Subcutaneous abdominal adipose tissue (tissue), 5 donors: ENCODE measurements at regions not wholly inside any gene's neighbourhood (a gene's known extent, or its start where the extent isn't known, plus 50 kb on each side); places are given as distances from the start of the nearest gene placed in this dataset.

Experiments
- H3K27ac ChIP-seq: one replicate; pipeline ENCODE4 v1.7.0; 2013; ENCODE audit warnings: low read depth, mild to moderate bottlenecking, inconsistent platforms, low read length, moderate library complexity
- H3K27me3 ChIP-seq, 5 donors: one replicate each; pipeline ENCODE4 v1.7.0; 2013; ENCODE audit warnings: low read length in 5 of 5, inconsistent platforms in 1 of 5; ENCODE audit not compliant: control insufficient read depth in 5 of 5, insufficient read depth in 4 of 5
- H3K36me3 ChIP-seq, 5 donors: one replicate each; pipeline ENCODE4 v1.7.0; 2013; ENCODE audit warnings: low read length in 5 of 5; ENCODE audit not compliant: control insufficient read depth in 5 of 5, insufficient read depth in 5 of 5
- H3K4me1 ChIP-seq, 5 donors: one replicate each; pipeline ENCODE4 v1.7.0; 2013; ENCODE audit warnings: low read length in 5 of 5, mild to moderate bottlenecking in 3 of 5, moderate library complexity in 1 of 5; ENCODE audit not compliant: control insufficient read depth in 5 of 5, insufficient read depth in 5 of 5
- H3K4me3 ChIP-seq, 5 donors: one replicate each; pipeline ENCODE4 v1.7.0; 2013; ENCODE audit warnings: low read length in 5 of 5, low read depth in 1 of 5
- H3K9ac ChIP-seq, 5 donors: one replicate each; pipeline ENCODE4 v1.7.0; 2013; ENCODE audit warnings: low read length in 5 of 5, mild to moderate bottlenecking in 4 of 5, moderate library complexity in 3 of 5
- H3K9me3 ChIP-seq, 5 donors: one replicate each; pipeline ENCODE4 v1.7.0; 2013; ENCODE audit warnings: low read length in 5 of 5; ENCODE audit not compliant: control insufficient read depth in 5 of 5
- donor health status: healthy.
- donor health status: healthy.
- donor health status: healthy.
- donor health status: healthy.
- donor health status: healthy.

DNA sequence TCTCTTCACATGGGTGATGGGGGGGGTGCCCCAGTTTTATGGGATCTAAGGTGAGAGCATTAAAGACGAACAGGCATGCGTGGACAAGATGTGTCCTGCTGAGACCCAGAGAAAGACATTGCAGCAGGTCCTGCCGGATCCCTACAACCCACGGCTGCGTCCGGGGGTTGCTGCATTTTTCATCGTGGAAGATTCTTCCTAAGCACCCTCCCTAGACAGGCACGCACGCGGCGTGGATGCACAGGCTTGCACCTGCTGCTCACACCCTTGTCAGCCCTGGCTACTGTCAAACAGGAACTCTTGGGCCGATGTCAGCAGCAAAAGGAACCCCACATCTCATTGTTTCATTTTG, 280.6 kb upstream of the RTL1 start:
- H3K27me3 ChIP-seq: peaks cover 0 to 19% (median 11%) of the 10 kb centered on the region in 5 donors
- no peak overlapping the region for H3K9ac ChIP-seq
- no peak overlapping the region for H3K4me3 ChIP-seq
- H3K9me3 ChIP-seq: peaks cover 2 to 26% (median 24%) of the 10 kb centered on the region in 5 donors
- no peak overlapping the region for H3K27ac ChIP-seq
- H3K4me1 ChIP-seq: no peaks in the 10 kb centered on the region
- no peaks in the 10 kb centered on the region for H3K36me3 ChIP-seq

DNA sequence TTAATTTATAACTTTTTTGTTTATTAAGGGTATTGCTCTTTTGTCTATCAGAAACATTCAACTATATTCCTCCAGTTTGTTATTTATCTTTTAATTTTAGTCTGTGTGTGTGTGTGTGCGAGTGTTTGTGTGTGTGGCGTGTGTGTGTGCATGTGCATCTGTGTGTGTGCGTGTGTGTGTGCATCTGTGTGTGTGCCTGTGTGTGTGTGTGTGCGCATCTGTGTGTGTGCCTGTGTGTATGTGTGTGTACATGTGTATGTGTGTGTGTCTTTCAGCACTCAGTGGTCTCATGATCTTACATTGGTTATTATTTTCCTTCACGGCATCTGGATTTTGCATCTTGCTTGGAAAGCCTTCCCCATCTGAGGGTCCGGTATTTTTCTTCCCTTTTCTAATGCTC, 281.1 kb upstream of the RTL1 start:
- Histone ChIP-seq H3K36me3 (no peaks in the 10 kb centered on the region), H3K4me1 (no peaks in the 10 kb centered on the region), H3K9ac (no peak overlapping the region), H3K27me3 (peaks cover 0 to 19% (median 11%) of the 10 kb centered on the region in 5 donors), H3K4me3 (no peak overlapping the region), H3K9me3 (peaks cover 2 to 25% (median 24%) of the 10 kb centered on the region in 5 donors), H3K27ac (no peak overlapping the region)

DNA sequence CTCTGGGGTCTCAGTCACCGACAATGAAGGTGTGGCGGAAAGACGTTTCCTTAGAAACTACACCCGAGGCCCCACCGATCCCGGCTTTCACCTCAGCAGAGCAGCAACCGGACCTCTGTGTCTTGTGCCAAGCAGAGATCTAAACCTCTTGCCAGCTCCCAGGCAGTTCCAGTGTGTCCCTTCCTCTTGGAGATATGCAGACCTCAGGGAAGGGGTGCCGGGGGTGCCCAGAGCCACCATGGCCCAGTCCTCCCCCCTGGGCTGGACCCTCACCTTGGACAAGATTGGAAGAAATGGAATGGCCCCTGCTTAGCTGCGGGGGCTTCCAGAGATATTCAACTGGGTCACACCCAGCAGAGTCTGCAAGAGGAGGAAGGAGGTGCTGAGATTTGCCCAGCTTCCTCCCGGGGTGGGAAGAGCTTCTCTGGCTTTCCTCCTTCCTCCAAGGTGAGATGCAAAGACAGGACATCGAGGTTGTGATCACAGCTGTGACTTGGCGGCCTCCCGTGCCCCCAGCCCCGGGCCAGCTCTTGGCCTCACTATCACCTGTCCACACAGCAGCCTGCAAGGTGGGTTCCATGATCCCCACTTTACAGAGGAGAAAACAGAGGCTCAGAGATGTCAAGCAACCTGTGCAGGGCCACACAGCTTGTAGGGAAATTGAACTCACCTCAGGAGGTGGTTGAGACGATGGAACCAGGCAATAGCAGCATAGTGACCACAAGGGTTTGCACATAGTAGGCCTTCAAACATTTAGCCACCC, 281.7 kb upstream of the RTL1 start:
- no peaks in the 10 kb centered on the region for H3K4me1 ChIP-seq
- peaks cover 0 to 19% (median 11%) of the 10 kb centered on the region in 5 donors for H3K27me3 ChIP-seq
- peaks cover under 1 to 18% (median 18%) of the 10 kb centered on the region in 5 donors for H3K9me3 ChIP-seq
- H3K4me3 ChIP-seq: no peak overlapping the region
- no peak overlapping the region for H3K27ac ChIP-seq
- H3K36me3 ChIP-seq: no peaks in the 10 kb centered on the region
- no peak overlapping the region for H3K9ac ChIP-seq

DNA sequence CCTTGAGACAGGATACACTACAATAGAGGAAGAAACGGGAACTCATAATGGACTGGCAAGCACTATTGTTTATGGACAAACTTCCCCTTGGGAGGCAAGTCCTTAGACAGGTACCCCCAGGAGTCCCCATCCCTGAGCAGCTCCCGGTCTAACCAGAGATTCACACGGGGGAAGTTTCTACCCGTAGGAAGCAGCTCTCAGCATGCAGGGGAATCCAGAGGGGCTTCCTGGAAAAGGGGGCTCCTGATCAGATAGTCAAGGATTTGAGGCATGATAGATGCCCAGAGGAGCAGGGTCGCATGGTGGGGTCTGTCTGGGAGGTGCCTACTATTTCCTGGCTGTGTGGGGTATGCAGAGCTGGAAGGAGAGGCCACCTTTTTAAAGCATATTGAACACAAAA, 282.4 kb upstream of the RTL1 start:
- no peak overlapping the region for H3K4me3 ChIP-seq
- H3K9ac ChIP-seq: no peak overlapping the region
- no peak overlapping the region for H3K27ac ChIP-seq
- H3K4me1 ChIP-seq: no peaks in the 10 kb centered on the region
- peaks cover 0 to 19% (median 11%) of the 10 kb centered on the region in 5 donors for H3K27me3 ChIP-seq
- peaks cover 0 to 12% (median 11%) of the 10 kb centered on the region in 5 donors for H3K9me3 ChIP-seq
- H3K36me3 ChIP-seq: no peaks in the 10 kb centered on the region

DNA sequence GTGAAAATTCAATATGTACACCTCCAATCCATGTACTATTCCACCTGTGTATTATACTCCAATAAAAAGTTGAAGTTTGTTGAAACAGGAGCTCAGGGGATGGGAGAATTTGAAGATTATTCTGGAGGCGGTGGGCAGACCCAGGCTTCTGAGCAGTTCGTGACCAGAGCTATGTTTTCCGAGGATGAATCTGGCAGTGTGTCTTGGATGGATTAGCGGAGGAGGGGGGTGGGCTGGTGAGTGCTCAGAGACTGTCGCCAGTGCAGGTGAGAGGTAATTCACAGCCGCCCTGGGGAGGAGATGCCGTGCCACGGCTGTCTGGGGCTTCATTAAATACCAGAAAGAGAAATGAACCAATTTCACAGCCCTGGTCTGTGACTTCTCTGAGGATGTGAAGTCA, 283.0 kb upstream of the RTL1 start:
- Histone ChIP-seq H3K36me3 (no peaks in the 10 kb centered on the region), H3K27ac (no peak overlapping the region), H3K27me3 (peaks cover 0 to 19% (median 11%) of the 10 kb centered on the region in 5 donors), H3K4me3 (no peak overlapping the region), H3K9ac (no peak overlapping the region), H3K9me3 (peaks cover 0 to 10% (median 8%) of the 10 kb centered on the region in 5 donors), H3K4me1 (no peaks in the 10 kb centered on the region)

DNA sequence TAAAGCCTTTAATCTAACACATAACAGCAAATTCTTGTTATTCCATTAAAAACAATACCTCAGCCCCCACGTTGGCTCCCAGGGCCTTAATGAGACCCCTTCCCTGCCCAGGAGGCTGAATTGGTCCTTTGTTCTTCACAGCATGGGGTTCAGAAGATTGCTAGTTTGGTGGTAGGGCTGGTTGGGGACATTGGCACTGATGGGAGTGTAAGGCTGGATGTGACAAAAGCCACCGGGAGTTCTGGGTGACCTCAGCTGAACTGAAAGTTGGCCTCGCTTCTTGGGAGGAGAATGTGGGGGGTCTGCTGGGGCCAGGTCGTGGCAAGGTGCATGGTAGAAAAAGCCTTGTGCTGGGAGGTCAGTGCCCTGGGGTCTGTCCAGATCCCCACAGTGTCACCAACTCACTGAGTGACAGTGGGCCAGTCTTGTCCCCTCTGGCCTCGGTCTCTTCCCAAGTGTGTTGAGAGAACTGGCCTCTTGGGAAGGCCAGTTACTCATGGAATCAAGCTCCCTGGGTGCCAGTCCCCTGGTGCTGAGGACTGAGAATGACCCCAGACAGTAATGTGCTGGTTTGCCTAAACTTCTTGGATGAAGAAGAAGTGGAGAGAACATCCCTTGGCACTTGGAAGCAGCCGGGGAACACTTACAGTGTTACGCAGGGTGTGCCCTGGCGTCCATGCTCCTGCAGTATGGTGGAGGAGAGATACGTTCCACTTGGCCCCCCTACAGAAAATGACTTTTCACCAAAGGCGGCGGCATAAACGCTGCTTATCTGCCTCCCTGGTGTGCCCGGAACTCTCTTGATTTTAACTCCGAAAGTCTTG, 283.7 kb upstream of the RTL1 start:
- H3K27me3 ChIP-seq: peaks cover 0 to 19% (median 11%) of the 10 kb centered on the region in 5 donors
- H3K9me3 ChIP-seq: peaks cover 0 to 6% (median 5%) of the 10 kb centered on the region in 5 donors
- no peak overlapping the region for H3K9ac ChIP-seq
- H3K4me3 ChIP-seq: no peak overlapping the region
- no peak overlapping the region for H3K27ac ChIP-seq
- H3K4me1 ChIP-seq: no peaks in the 10 kb centered on the region
- H3K36me3 ChIP-seq: no peaks in the 10 kb centered on the region

DNA sequence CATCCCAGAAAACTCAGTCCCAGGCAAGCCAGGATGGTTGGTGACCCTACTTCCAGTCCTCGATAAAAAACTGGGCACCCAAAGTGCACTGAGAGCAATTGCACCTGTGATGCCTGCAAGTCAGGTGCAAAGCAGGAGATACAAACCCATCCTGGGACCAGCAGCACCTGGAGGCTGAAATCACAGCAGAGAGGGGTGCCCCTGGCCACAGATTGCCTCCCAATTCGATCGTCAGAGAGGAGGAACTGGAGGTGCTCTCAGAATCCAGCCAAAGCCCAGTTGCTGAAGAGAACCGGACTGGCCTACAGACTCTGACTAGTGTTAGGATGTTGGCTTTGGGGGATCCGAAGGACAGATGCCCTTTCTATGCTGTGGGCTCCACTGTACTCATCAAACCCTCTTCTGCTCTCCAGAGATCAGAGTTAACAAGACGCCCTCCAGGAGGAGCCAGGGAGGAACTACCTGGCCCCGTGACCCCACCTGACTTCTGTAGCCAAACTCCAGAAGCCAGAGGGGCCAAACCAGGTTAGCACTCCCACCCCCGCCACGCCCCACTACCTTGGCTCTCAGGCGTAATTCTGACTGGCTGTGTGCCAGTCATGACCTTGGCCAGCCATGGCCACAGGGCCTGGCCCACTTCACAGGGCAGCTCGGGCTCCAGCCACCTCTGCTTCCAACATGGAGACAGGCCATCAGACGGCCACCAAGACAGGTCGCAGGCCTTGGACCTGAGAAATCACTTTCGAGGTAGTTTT, 284.5 kb upstream of the RTL1 start:
- H3K27me3 ChIP-seq: peaks cover 0 to 16% (median 11%) of the 10 kb centered on the region in 5 donors
- no peaks in the 10 kb centered on the region for H3K4me1 ChIP-seq
- H3K36me3 ChIP-seq: no peaks in the 10 kb centered on the region
- no peak overlapping the region for H3K9ac ChIP-seq
- H3K4me3 ChIP-seq: no peak overlapping the region
- no peaks in the 10 kb centered on the region for H3K9me3 ChIP-seq
- no peak overlapping the region for H3K27ac ChIP-seq

DNA sequence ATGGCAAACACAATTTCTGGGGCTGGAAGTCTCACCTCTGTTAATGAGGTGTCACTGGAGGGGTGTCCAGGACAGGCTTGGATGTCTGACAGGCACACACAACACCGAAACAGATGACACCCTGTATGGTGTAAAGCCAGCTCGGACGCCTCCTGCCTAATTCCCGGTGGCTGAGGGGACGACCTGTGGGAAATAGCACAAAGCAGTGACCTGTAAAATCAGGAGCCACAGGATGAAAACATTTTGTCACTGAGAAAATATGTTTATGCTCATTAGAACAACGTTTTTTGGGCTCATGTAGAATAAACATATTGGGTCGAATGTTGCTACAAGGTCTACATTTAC, 285.0 kb upstream of the RTL1 start:
- Histone ChIP-seq H3K9me3 (no peaks in the 10 kb centered on the region), H3K27me3 (peaks cover 0 to 16% (median 13%) of the 10 kb centered on the region in 5 donors), H3K36me3 (no peaks in the 10 kb centered on the region), H3K9ac (no peak overlapping the region), H3K4me3 (no peak overlapping the region), H3K27ac (no peak overlapping the region), H3K4me1 (no peaks in the 10 kb centered on the region)

DNA sequence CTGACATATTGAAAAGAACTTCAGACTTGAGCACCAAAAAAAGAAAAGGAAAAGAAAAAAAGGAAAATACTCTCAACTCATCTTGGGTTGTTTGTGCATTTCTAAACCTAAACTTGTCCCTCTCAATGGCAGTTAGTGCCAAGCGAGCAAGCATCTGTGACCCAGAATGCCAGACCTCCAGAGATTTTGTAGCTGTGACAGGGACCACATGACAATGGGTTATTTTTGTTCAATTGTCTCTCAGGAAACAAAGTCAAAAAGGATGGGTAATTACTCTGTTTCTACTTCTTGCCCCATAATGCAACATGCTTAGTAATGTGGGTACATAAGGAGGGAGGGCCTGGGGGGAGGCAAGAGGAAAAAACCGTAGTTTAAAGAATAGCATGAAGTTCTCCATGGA, 285.7 kb upstream of the RTL1 start:
- Histone ChIP-seq H3K36me3 (no peaks in the 10 kb centered on the region), H3K9ac (no peak overlapping the region), H3K4me1 (no peaks in the 10 kb centered on the region), H3K27me3 (peaks cover 0 to 23% (median 13%) of the 10 kb centered on the region in 5 donors), H3K27ac (no peak overlapping the region), H3K4me3 (no peak overlapping the region), H3K9me3 (no peaks in the 10 kb centered on the region)
